ENCODE measurements at regions not wholly inside any gene's neighbourhood (a gene's known extent, or its start where the extent isn't known, plus 50 kb on each side); places are given as distances from the start of the nearest gene placed in this dataset.
"Not testable (repeated sequence)": the region's sequence is repeated elsewhere in the genome, so short reads cannot be mapped to it uniquely, and the experiment has no call there.

GRCh38 chr14:82878951-82879350 is 1345.3 kb upstream of the SEL1L start:
- no peak for FAIRE-seq

GRCh38 chr14:82879949-82880535 is 1346.4 kb upstream of the SEL1L start:
- no peak for FAIRE-seq

- no peak for FAIRE-seq
These were observed 1353.0 kb upstream of the SEL1L start for GRCh38 chr14:82886670-82887069.

GRCh38 chr14:82889701-82890100 is 1356.0 kb upstream of the SEL1L start:
- FAIRE-seq, result peak; percentile 24

GRCh38 chr14:82896476-82896875 is 1362.8 kb upstream of the SEL1L start:
- no peak for FAIRE-seq

- FAIRE-seq, result no peak
These were observed 1364.0 kb upstream of the SEL1L start for GRCh38 chr14:82897469-82898308.

- no peak for FAIRE-seq
These were observed 1372.1 kb upstream of the SEL1L start for GRCh38 chr14:82905762-82906161.

GRCh38 chr14:82911930-82912329 is 1378.3 kb upstream of the SEL1L start:
- no peak for FAIRE-seq

GRCh38 chr14:82913396-82913795 is 1379.7 kb upstream of the SEL1L start:
- no peak for FAIRE-seq

GRCh38 chr14:82915381-82915780 is 1381.7 kb upstream of the SEL1L start:
- no peak for FAIRE-seq

- no peak for FAIRE-seq
These were observed 1402.0 kb upstream of the SEL1L start for GRCh38 chr14:82935691-82936090.

GRCh38 chr14:82951171-82951570 is 1417.5 kb upstream of the SEL1L start:
- no peak for FAIRE-seq

- FAIRE-seq, result peak; percentile 51
These were observed 1430.1 kb upstream of the SEL1L start for GRCh38 chr14:82963756-82964155.

- FAIRE-seq, result no peak
These were observed 1454.0 kb upstream of the SEL1L start for GRCh38 chr14:82987502-82988124.

GRCh38 chr14:82994547-82994946 is 1460.9 kb upstream of the SEL1L start:
- not testable (repeated sequence) for FAIRE-seq

- no peak for FAIRE-seq
These were observed 1466.1 kb upstream of the SEL1L start for GRCh38 chr14:82999802-83000201.

- no peak for FAIRE-seq
These were observed 1470.9 kb upstream of the SEL1L start for GRCh38 chr14:83004456-83005006.

- FAIRE-seq, result no peak
These were observed 1472.5 kb upstream of the SEL1L start for GRCh38 chr14:83006121-83006670.

GRCh38 chr14:83007052-83007451 is 1473.4 kb upstream of the SEL1L start:
- not testable (repeated sequence) for FAIRE-seq

- no peak for FAIRE-seq
These were observed 1474.1 kb upstream of the SEL1L start for GRCh38 chr14:83007641-83008225.

GRCh38 chr14:83017296-83017695 is 1483.6 kb upstream of the SEL1L start:
- FAIRE-seq, result no peak

- no peak for FAIRE-seq
These were observed 1486.2 kb upstream of the SEL1L start for GRCh38 chr14:83019744-83020414.
